HG02852 (cell line): ENCODE measurements at regions not wholly inside any gene's neighbourhood (a gene's known extent, or its start where the extent isn't known, plus 50 kb on each side); places are given as distances from the start of the nearest gene placed in this dataset.

ENCODE experiments used
- ATAC-seq: cut with Tn5 transposase; IDR thresholded peaks from one replicate; pipeline ENCODE4 v1.9.1; 2021; ENCODE audit warnings: mild to moderate bottlenecking, moderate library complexity; ENCODE audit not compliant: unreplicated experiment

- ATAC-seq, result no peak
These were observed 53.8 kb upstream of the VCX start for GRCh38 chrX:7789200-7789599.

- no peak for ATAC-seq
These were observed 54.6 kb upstream of the VCX start for GRCh38 chrX:7788334-7788733.

GRCh38 chrX:7787714-7788113 is 55.3 kb upstream of the VCX start:
- no peak for ATAC-seq

- ATAC-seq, result no peak
These were observed 58.4 kb upstream of the VCX start for GRCh38 chrX:7784580-7784979.

GRCh38 chrX:7779644-7780043 is 63.3 kb upstream of the VCX start:
- ATAC-seq, result no peak

GRCh38 chrX:7775987-7776386 is 67.0 kb upstream of the VCX start:
- ATAC-seq, result no peak

- no peak for ATAC-seq
These were observed 71.1 kb upstream of the VCX start for GRCh38 chrX:7771788-7772438.

- ATAC-seq, result no peak
These were observed 83.1 kb upstream of the VCX start for GRCh38 chrX:7759830-7760229.

GRCh38 chrX:7746856-7747255 is 96.1 kb upstream of the VCX start:
- no peak for ATAC-seq

- ATAC-seq, result no peak
These were observed 112.9 kb upstream of the VCX start for GRCh38 chrX:7730071-7730470.

- ATAC-seq, result no peak
These were observed 122.5 kb upstream of the VCX start for GRCh38 chrX:7720519-7720918.

- no peak for ATAC-seq
These were observed 128.6 kb upstream of the VCX start for GRCh38 chrX:7714351-7714750.

GRCh38 chrX:7711167-7711566 is 131.8 kb upstream of the VCX start:
- ATAC-seq, result no peak

GRCh38 chrX:7709845-7710244 is 133.1 kb upstream of the VCX start:
- ATAC-seq, result no peak

- ATAC-seq, result no peak
These were observed 136.9 kb upstream of the VCX start for GRCh38 chrX:7706032-7706431.

- ATAC-seq, result no peak
These were observed 138.8 kb upstream of the VCX start for GRCh38 chrX:7704205-7704604.

- no peak for ATAC-seq
These were observed 144.7 kb upstream of the VCX start for GRCh38 chrX:7698248-7698647.

GRCh38 chrX:7690842-7691241 is 152.1 kb upstream of the VCX start:
- no peak for ATAC-seq

- peak; percentile 44 for ATAC-seq
These were observed 153.1 kb upstream of the VCX start for GRCh38 chrX:7689791-7690412.

- ATAC-seq, result no peak
These were observed 162.8 kb upstream of the VCX start for GRCh38 chrX:7680181-7680580.

- ATAC-seq, result no peak
These were observed 188.7 kb upstream of the VCX start for GRCh38 chrX:7654316-7654715.

GRCh38 chrX:7647831-7648230 is 195.1 kb upstream of the VCX start:
- ATAC-seq, result no peak

GRCh38 chrX:7641141-7641540 is 201.8 kb upstream of the VCX start:
- ATAC-seq, result no peak
